DND-41 (cell line): ENCODE measurements at regions not wholly inside any gene's neighbourhood (a gene's known extent, or its start where the extent isn't known, plus 50 kb on each side); places are given as distances from the start of the nearest gene placed in this dataset.

ENCODE experiments used
- EZH2 ChIP-seq: IDR thresholded peaks from 3 replicates; pipeline ENCODE4 v1.6.1; 2012; ENCODE audit warnings: borderline replicate concordance, low read depth, mild to moderate bottlenecking, moderate library complexity, low read length, inconsistent platforms; ENCODE audit not compliant: severe bottlenecking
- TF ChIP-seq, protein P1 (sequence below): IDR thresholded peaks from 2 replicates; pipeline ENCODE4 v1.5.1; 2012; ENCODE audit warnings: borderline replicate concordance, low read length, moderate library complexity, mild to moderate bottlenecking; ENCODE audit not compliant: poor library complexity, severe bottlenecking; ENCODE audit errors: extremely low read depth

DNA sequence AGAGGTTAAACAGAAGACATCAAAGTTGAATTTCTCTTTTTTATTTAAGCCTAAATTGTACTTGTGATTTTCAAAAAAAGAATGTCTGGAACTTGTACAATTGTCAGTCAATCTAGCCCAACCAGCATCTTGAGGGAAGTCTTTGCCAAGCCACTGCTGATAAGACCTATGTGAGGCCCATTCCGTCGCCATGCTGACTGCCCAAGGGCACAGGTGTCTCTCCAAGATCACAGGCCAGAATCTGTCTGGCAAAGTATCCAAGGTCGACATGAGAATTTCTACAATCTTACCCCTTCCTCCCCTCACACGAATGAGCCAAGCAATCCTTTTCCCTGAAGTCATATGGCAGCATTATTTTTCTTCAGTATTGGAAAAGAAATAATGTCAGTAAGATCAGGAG is 614.5 kb downstream of the CBLN4 start:
- TF ChIP-seq, protein P1, sequence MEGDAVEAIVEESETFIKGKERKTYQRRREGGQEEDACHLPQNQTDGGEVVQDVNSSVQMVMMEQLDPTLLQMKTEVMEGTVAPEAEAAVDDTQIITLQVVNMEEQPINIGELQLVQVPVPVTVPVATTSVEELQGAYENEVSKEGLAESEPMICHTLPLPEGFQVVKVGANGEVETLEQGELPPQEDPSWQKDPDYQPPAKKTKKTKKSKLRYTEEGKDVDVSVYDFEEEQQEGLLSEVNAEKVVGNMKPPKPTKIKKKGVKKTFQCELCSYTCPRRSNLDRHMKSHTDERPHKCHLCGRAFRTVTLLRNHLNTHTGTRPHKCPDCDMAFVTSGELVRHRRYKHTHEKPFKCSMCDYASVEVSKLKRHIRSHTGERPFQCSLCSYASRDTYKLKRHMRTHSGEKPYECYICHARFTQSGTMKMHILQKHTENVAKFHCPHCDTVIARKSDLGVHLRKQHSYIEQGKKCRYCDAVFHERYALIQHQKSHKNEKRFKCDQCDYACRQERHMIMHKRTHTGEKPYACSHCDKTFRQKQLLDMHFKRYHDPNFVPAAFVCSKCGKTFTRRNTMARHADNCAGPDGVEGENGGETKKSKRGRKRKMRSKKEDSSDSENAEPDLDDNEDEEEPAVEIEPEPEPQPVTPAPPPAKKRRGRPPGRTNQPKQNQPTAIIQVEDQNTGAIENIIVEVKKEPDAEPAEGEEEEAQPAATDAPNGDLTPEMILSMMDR = no peak
- no peak for TF ChIP-seq EZH2
